ENCODE measurements at regions not wholly inside any gene's neighbourhood (a gene's known extent, or its start where the extent isn't known, plus 50 kb on each side); places are given as distances from the start of the nearest gene placed in this dataset.

DNA sequence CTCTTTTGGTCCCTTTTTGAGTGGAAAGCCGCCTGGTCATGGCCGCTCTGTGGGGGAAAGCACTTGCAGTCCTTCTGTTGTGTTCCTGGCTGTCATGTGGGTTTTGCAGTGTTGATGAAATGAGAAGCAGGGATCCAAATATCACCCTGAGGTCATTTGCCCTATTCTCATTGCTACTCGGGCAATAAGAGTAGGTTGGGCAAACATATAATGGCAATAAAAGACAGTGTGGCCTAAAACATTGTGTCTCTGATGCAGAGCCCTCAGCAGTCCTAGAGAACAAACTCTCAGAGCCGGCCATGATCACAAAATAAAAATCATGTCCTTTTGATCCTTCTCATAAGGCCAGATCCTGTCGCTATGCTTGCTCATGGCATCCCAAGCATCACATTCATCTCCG lies 361.1 kb upstream of the KLF4 start:
- Mint-ChIP-seq H3K27me3 (peaks cover 60% of the 10 kb centered on the region), H3K4me3 (ENCODE audit: low read depth) (no peak overlapping the region), H3K27ac (no peak overlapping the region), H3K9me3 (ENCODE audit: low read depth) (peaks cover 3% of the 10 kb centered on the region), H3K4me1 (ENCODE audit: low read depth) (no peaks in the 10 kb centered on the region), H3K36me3 (ENCODE audit: insufficient read depth) (no peaks in the 10 kb centered on the region)
- TF ChIP-seq, protein P1, sequence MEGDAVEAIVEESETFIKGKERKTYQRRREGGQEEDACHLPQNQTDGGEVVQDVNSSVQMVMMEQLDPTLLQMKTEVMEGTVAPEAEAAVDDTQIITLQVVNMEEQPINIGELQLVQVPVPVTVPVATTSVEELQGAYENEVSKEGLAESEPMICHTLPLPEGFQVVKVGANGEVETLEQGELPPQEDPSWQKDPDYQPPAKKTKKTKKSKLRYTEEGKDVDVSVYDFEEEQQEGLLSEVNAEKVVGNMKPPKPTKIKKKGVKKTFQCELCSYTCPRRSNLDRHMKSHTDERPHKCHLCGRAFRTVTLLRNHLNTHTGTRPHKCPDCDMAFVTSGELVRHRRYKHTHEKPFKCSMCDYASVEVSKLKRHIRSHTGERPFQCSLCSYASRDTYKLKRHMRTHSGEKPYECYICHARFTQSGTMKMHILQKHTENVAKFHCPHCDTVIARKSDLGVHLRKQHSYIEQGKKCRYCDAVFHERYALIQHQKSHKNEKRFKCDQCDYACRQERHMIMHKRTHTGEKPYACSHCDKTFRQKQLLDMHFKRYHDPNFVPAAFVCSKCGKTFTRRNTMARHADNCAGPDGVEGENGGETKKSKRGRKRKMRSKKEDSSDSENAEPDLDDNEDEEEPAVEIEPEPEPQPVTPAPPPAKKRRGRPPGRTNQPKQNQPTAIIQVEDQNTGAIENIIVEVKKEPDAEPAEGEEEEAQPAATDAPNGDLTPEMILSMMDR (IDR thresholded peaks at IDR 0.05; ENCODE audit: unreplicated experiment): no peak
- no peak for DNase-seq (ENCODE audit: low spot score, unreplicated experiment)

- no peak for DNase-seq (ENCODE audit: low spot score, unreplicated experiment)
- Mint-ChIP-seq H3K9me3 (ENCODE audit: low read depth) (no peaks in the 10 kb centered on the region), H3K4me1 (ENCODE audit: low read depth) (no peaks in the 10 kb centered on the region), H3K27ac (no peak overlapping the region), H3K36me3 (ENCODE audit: insufficient read depth) (no peaks in the 10 kb centered on the region), H3K4me3 (ENCODE audit: low read depth) (no peak overlapping the region), H3K27me3 (peaks cover 79% of the 10 kb centered on the region)
- TF ChIP-seq, protein P1 (IDR thresholded peaks at IDR 0.05; ENCODE audit: unreplicated experiment): no peak
Measured at GRCh38 chr9:107847978-107848964, 358.7 kb upstream of the KLF4 start.

DNA sequence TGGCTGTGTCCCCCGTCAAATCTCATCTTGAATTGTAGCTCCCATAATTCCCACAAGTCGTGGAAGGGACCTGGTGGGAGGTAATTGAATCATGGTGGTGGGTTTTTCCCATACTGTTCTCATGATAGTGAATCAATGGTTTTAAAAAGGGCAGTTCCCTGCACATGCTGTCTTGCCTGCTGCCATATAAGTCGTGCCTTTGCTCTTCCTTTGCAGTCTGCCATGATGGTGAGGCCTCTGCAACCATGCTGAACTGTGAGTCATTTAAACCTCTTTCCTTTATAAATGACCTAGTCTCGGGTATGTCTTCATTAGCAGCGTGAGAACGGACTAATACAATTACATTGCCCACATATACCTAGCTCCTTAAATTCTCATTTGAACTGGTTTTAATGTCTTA lies 353.0 kb upstream of the KLF4 start:
- Mint-ChIP-seq H3K4me1 (ENCODE audit: low read depth) (no peaks in the 10 kb centered on the region), H3K4me3 (ENCODE audit: low read depth) (no peak overlapping the region), H3K27ac (no peak overlapping the region), H3K36me3 (ENCODE audit: insufficient read depth) (no peaks in the 10 kb centered on the region), H3K9me3 (ENCODE audit: low read depth) (no peaks in the 10 kb centered on the region), H3K27me3 (peaks cover 89% of the 10 kb centered on the region)
- TF ChIP-seq, protein P1 (IDR thresholded peaks at IDR 0.05; ENCODE audit: unreplicated experiment): no peak
- no peak for DNase-seq (ENCODE audit: low spot score, unreplicated experiment)

- H3K9me3 Mint-ChIP-seq (ENCODE audit: low read depth): no peaks in the 10 kb centered on the region
- H3K36me3 Mint-ChIP-seq (ENCODE audit: insufficient read depth): no peaks in the 10 kb centered on the region
- no peak overlapping the region for H3K4me3 Mint-ChIP-seq (ENCODE audit: low read depth)
- H3K27me3 Mint-ChIP-seq: peaks cover 90% of the 10 kb centered on the region
- H3K27ac Mint-ChIP-seq: no peak overlapping the region
- DNase-seq (ENCODE audit: low spot score, unreplicated experiment): no peak
- no peaks in the 10 kb centered on the region for H3K4me1 Mint-ChIP-seq (ENCODE audit: low read depth)
- TF ChIP-seq, protein P1 (IDR thresholded peaks at IDR 0.05; ENCODE audit: unreplicated experiment): no peak
Measured at GRCh38 chr9:107841076-107841475, 351.5 kb upstream of the KLF4 start.

DNA sequence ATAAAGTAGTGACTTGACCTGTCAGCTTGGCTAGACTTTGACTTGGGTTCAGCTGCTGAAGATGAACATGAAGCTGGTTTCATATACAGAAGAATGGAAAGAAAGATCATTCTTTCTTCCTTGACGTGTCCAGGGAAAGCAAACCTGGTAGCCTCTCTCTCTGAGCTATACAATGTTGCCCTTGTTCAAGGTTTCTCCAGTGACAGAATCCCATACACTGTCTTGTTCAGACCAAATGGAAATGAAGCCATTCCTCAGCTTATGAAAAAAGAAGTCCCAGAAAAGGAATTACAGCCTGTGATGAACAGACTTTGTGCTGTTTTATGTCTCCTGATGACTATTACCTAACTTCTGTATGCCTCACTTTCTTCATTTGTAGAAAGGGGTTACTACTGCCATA lies 349.8 kb upstream of the KLF4 start:
- no peak overlapping the region for H3K4me3 Mint-ChIP-seq (ENCODE audit: low read depth)
- no peak for DNase-seq (ENCODE audit: low spot score, unreplicated experiment)
- H3K36me3 Mint-ChIP-seq (ENCODE audit: insufficient read depth): no peaks in the 10 kb centered on the region
- peaks cover 94% of the 10 kb centered on the region for H3K27me3 Mint-ChIP-seq
- TF ChIP-seq, protein P1 (IDR thresholded peaks at IDR 0.05; ENCODE audit: unreplicated experiment): no peak
- H3K4me1 Mint-ChIP-seq (ENCODE audit: low read depth): no peaks in the 10 kb centered on the region
- no peaks in the 10 kb centered on the region for H3K9me3 Mint-ChIP-seq (ENCODE audit: low read depth)
- no peak overlapping the region for H3K27ac Mint-ChIP-seq
